ENCODE measurements at regions not wholly inside any gene's neighbourhood (a gene's known extent, or its start where the extent isn't known, plus 50 kb on each side); places are given as distances from the start of the nearest gene placed in this dataset.

- TF ChIP-seq CTCF (IDR thresholded peaks at IDR 0.05): no peak
- TF ChIP-seq POLR2A (IDR thresholded peaks at IDR 0.05): no peak
- TF ChIP-seq POLR2AphosphoS5 (IDR thresholded peaks at IDR 0.05): no peak
- TF ChIP-seq EP300 (IDR thresholded peaks at IDR 0.05): no peak
These were observed 140.7 kb upstream of the SLC28A3 start for GRCh38 chr9:84481231-84481630.
